Esophagus muscularis mucosa (tissue), 4 donors: ENCODE measurements at regions not wholly inside any gene's neighbourhood (a gene's known extent, or its start where the extent isn't known, plus 50 kb on each side); places are given as distances from the start of the nearest gene placed in this dataset.

Experiments used
- EP300 ChIP-seq: sonication (generic); formaldehyde crosslinking; IDR thresholded peaks from one replicate; pipeline ENCODE4 v1.6.1; 2017; ENCODE audit warnings: antibody characterized with exemption
- POLR2A ChIP-seq: fragments of 450-650 bp; IDR thresholded peaks from one replicate; pipeline ENCODE4 v1.6.1; 2017; ENCODE audit warnings: antibody characterized with exemption, moderate library complexity, mild to moderate bottlenecking, low read depth
- POLR2AphosphoS5 ChIP-seq, 2 donors: sonication (generic); formaldehyde crosslinking; IDR thresholded peaks; one replicate each; pipeline ENCODE4 v1.6.1; 2017; ENCODE audit warnings: antibody characterized with exemption in 2 of 2
- TF ChIP-seq, protein P1 (sequence below), 3 experiments: fragments of 200-600 bp in 2 of 3; fragments of 450-650 bp in 1 of 3; sonication (generic) in 2 of 3; IDR thresholded peaks; one replicate each; pipeline ENCODE4 v1.5.1; 2017 to 2019; ENCODE audit warnings: antibody characterized with exemption in 3 of 3, mild to moderate bottlenecking in 2 of 3, moderate library complexity in 1 of 3

DNA sequence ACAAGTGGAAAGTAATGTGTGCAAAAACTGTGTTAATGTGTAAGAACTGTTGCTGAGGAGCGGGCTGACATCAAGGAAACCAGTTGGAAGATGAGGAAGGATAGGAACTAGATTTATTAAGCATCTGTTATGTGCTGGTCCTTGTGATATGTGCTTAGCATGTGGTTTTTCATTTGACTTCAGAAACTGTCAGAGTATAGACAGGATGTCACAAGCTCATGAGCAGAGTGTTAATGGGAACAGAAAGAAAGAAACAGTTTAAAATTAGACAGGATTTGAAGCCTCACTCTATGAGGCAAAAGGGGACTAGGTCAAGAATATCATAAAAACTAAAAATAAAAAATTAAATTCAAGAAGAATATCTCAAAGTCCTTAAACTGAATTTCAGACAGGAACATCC, 270.6 kb upstream of the DPPA4 start:
- TF ChIP-seq POLR2A = no peak
- TF ChIP-seq, protein P1, sequence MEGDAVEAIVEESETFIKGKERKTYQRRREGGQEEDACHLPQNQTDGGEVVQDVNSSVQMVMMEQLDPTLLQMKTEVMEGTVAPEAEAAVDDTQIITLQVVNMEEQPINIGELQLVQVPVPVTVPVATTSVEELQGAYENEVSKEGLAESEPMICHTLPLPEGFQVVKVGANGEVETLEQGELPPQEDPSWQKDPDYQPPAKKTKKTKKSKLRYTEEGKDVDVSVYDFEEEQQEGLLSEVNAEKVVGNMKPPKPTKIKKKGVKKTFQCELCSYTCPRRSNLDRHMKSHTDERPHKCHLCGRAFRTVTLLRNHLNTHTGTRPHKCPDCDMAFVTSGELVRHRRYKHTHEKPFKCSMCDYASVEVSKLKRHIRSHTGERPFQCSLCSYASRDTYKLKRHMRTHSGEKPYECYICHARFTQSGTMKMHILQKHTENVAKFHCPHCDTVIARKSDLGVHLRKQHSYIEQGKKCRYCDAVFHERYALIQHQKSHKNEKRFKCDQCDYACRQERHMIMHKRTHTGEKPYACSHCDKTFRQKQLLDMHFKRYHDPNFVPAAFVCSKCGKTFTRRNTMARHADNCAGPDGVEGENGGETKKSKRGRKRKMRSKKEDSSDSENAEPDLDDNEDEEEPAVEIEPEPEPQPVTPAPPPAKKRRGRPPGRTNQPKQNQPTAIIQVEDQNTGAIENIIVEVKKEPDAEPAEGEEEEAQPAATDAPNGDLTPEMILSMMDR (IDR thresholded peaks at IDR 0.05) = no peak
- no peak for TF ChIP-seq EP300
- no peak for TF ChIP-seq POLR2AphosphoS5 (IDR thresholded peaks at IDR 0.05)
